Liver (tissue), 8 donors: ENCODE measurements at regions not wholly inside any gene's neighbourhood (a gene's known extent, or its start where the extent isn't known, plus 50 kb on each side); places are given as distances from the start of the nearest gene placed in this dataset.

Experiments
- DNase-seq: peaks from one replicate; pipeline ENCODE4 v3.0.0-alpha.2; 2017; ENCODE audit warnings: low spot score
- H3K27ac ChIP-seq, 2 donors: one replicate each; pipeline ENCODE4 v1.7.0; 2013; ENCODE audit warnings: inconsistent platforms in 2 of 2, low read length in 2 of 2, control low read depth in 1 of 2, low read depth in 1 of 2, mild to moderate bottlenecking in 1 of 2
- H3K27me3 ChIP-seq, 4 donors: one replicate each; pipeline versions ENCODE4 v1.6.1 to v1.7.0; 2013; ENCODE audit warnings: low read length in 3 of 4, inconsistent platforms in 1 of 4, mild to moderate bottlenecking in 1 of 4, moderate library complexity in 1 of 4; ENCODE audit not compliant: control insufficient read depth in 4 of 4, insufficient read depth in 4 of 4
- H3K36me3 ChIP-seq, 4 donors: one replicate each; pipeline versions ENCODE4 v1.6.1 to v1.7.0; 2013; ENCODE audit warnings: low read length in 3 of 4, mild to moderate bottlenecking in 3 of 4, low read depth in 1 of 4, moderate library complexity in 1 of 4; ENCODE audit not compliant: control insufficient read depth in 4 of 4, insufficient read depth in 3 of 4
- H3K4me1 ChIP-seq, 4 donors: one replicate each; pipeline versions ENCODE4 v1.6.1 to v1.7.0; 2013; ENCODE audit warnings: low read length in 3 of 4, mild to moderate bottlenecking in 3 of 4, moderate library complexity in 1 of 4; ENCODE audit not compliant: control insufficient read depth in 4 of 4, insufficient read depth in 4 of 4
- H3K4me3 ChIP-seq, 3 donors: one replicate each; pipeline versions ENCODE4 v1.6.1 to v1.7.0; 2013; ENCODE audit warnings: low read length in 3 of 3, control low read depth in 1 of 3, low read depth in 1 of 3, mild to moderate bottlenecking in 1 of 3
- H3K9ac ChIP-seq, 2 donors: one replicate each; pipeline ENCODE4 v1.7.0; 2013; ENCODE audit warnings: low read length in 2 of 2, mild to moderate bottlenecking in 2 of 2, moderate library complexity in 2 of 2, control low read depth in 1 of 2, low read depth in 1 of 2
- H3K9me3 ChIP-seq, 4 donors: one replicate each; pipeline versions ENCODE4 v1.6.1 to v1.7.0; 2013; ENCODE audit warnings: low read length in 3 of 4; ENCODE audit not compliant: control insufficient read depth in 4 of 4
- CTCF ChIP-seq: fragments of 150-350 bp; IDR thresholded peaks from 2 replicates; pipeline ENCODE4 v1.5.1; 2017; ENCODE audit warnings: improper control_type of control experiment, low read depth, low read length; ENCODE audit not compliant: missing input control
- EGR1 ChIP-seq, 2 donors: IDR thresholded peaks; 2 replicates each; pipeline ENCODE4 v1.6.1; 2016 to 2018; ENCODE audit warnings: antibody characterized with exemption in 2 of 2, low read depth in 2 of 2
- FOXA1 ChIP-seq: IDR thresholded peaks from 2 replicates; pipeline ENCODE4 v1.6.1; 2016; ENCODE audit warnings: antibody characterized with exemption
- FOXA2 ChIP-seq: IDR thresholded peaks from 2 replicates; pipeline ENCODE4 v1.6.1; 2016; ENCODE audit warnings: antibody characterized with exemption
- HNF4A ChIP-seq, 2 donors: conservative IDR thresholded peaks; 2 replicates each; pipeline ENCODE4 v1.6.1; 2016; ENCODE audit warnings: antibody characterized with exemption in 2 of 2, mild to moderate bottlenecking in 2 of 2
- HNF4G ChIP-seq: IDR thresholded peaks from 2 replicates; pipeline ENCODE4 v1.6.1; 2016; ENCODE audit warnings: antibody characterized with exemption
- JUND ChIP-seq, 2 donors: IDR thresholded peaks; 2 replicates each; pipeline ENCODE4 v1.6.1; 2016; ENCODE audit warnings: antibody characterized with exemption in 2 of 2
- NR2F2 ChIP-seq: IDR thresholded peaks from 2 replicates; pipeline ENCODE4 v1.6.1; 2016; ENCODE audit warnings: antibody characterized with exemption
- RAD21 ChIP-seq, 2 donors: IDR thresholded peaks; 2 replicates each; pipeline ENCODE4 v1.6.1; 2016; ENCODE audit warnings: antibody characterized with exemption in 2 of 2, mild to moderate bottlenecking in 2 of 2
- REST ChIP-seq: IDR thresholded peaks from 2 replicates; pipeline ENCODE4 v1.6.1; 2016; ENCODE audit warnings: antibody characterized with exemption, mild to moderate bottlenecking
- RXRA ChIP-seq, 2 donors: IDR thresholded peaks; 2 replicates each; pipeline ENCODE4 v1.6.1; 2017 to 2018; ENCODE audit warnings: antibody characterized with exemption in 2 of 2, mild to moderate bottlenecking in 1 of 2
- YY1 ChIP-seq: IDR thresholded peaks from 2 replicates; pipeline ENCODE4 v1.6.1; 2016; ENCODE audit warnings: antibody characterized with exemption, mild to moderate bottlenecking
- ZBTB33 ChIP-seq: IDR thresholded peaks from 2 replicates; pipeline ENCODE4 v1.6.1; 2016; ENCODE audit warnings: antibody characterized with exemption
- WGBS: extraction: QIAGEN DNeasy Blood & Tissue Kit; methylation state at CpG from one replicate; pipeline ENCODE4 v1.1.7; 2013; 5-methylcytosine and 5-hydroxymethylcytosine counted together
- TF ChIP-seq, protein P1 (sequence below): IDR thresholded peaks from 2 replicates; pipeline ENCODE4 v1.6.1; 2016; ENCODE audit warnings: antibody characterized with exemption
- TF ChIP-seq, protein P2 (sequence below): IDR thresholded peaks from 2 replicates; pipeline ENCODE4 v1.6.1; 2016; ENCODE audit warnings: antibody characterized with exemption
- donor health status: healthy.
- donor health status: healthy.
- donor health status: healthy.
- donor health status: healthy.
- donor health status: healthy.

- H3K27me3 ChIP-seq: no peaks in the 10 kb centered on the region
- no peak for DNase-seq
- WGBS: 84% methylated on average over 17 of the region's 17 CpGs
- H3K9ac ChIP-seq: no peak overlapping the region
- no peak overlapping the region for H3K4me3 ChIP-seq
- TF ChIP-seq JUND (IDR thresholded peaks at IDR 0.05) (no peak), YY1 (no peak), NR2F2 (no peak), HNF4G (no peak), HNF4A (conservative IDR thresholded peaks at IDR 0.05) (no peak), FOXA1 (no peak), EGR1 (IDR thresholded peaks at IDR 0.05; ENCODE audit: low read depth in 2 of 2) (no peak)
- no peaks in the 10 kb centered on the region for H3K9me3 ChIP-seq
- peaks cover 0 to 6% (median 2%) of the 10 kb centered on the region in 4 donors for H3K4me1 ChIP-seq
- H3K27ac ChIP-seq: no peak overlapping the region
- H3K36me3 ChIP-seq: no peaks in the 10 kb centered on the region
Observed at GRCh38 chr18:45291621-45292615, 323.4 kb upstream of the SLC14A2 start.

GRCh38 chr18:45295388-45295787 is 319.9 kb upstream of the SLC14A2 start:
- H3K9me3 ChIP-seq: no peaks in the 10 kb centered on the region
- no peak overlapping the region for H3K9ac ChIP-seq
- no peak overlapping the region for H3K27ac ChIP-seq
- TF ChIP-seq ZBTB33 (no peak), YY1 (no peak), RXRA (IDR thresholded peaks at IDR 0.05) (no peak), HNF4A (conservative IDR thresholded peaks at IDR 0.05) (no peak), NR2F2 (no peak), CTCF (no peak)
- H3K4me3 ChIP-seq: no peak overlapping the region
- DNase-seq: no peak
- H3K36me3 ChIP-seq: no peaks in the 10 kb centered on the region
- 89% methylated on average over 6 of the region's 6 CpGs for WGBS
- H3K4me1 ChIP-seq: no peaks in the 10 kb centered on the region
- H3K27me3 ChIP-seq: no peaks in the 10 kb centered on the region

DNA sequence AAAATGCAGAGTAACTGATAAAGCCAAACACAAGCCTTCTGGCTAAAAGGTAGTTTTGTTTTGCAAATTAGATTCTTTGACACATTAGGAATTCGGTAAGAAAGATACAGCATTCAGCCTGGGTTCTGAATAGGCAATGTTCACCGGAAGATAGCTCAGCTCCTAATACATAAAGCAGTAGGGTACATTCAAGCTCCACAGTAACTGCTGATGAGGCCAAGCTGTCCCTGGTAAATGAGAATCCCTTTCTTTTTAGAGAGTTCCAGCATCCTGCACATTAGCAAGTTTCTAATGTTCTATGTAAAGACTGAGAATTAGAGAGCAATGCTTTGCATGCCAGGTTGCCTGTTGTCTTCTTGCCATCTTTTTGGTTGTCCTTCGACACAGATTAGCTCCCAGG is 316.3 kb upstream of the SLC14A2 start:
- Histone ChIP-seq H3K9ac (no peak overlapping the region), H3K27ac (no peak overlapping the region), H3K27me3 (no peaks in the 10 kb centered on the region), H3K9me3 (no peaks in the 10 kb centered on the region), H3K36me3 (no peaks in the 10 kb centered on the region), H3K4me1 (no peaks in the 10 kb centered on the region), H3K4me3 (no peak overlapping the region)
- TF ChIP-seq REST (no peak), HNF4A (conservative IDR thresholded peaks at IDR 0.05) (no peak), EGR1 (IDR thresholded peaks at IDR 0.05; ENCODE audit: low read depth in 2 of 2) (no peak), RAD21 (IDR thresholded peaks at IDR 0.05) (no peak), FOXA2 (no peak), FOXA1 (no peak), JUND (IDR thresholded peaks at IDR 0.05) (no peak), CTCF (no peak), RXRA (IDR thresholded peaks at IDR 0.05) (no peak)
- TF ChIP-seq, protein P1, sequence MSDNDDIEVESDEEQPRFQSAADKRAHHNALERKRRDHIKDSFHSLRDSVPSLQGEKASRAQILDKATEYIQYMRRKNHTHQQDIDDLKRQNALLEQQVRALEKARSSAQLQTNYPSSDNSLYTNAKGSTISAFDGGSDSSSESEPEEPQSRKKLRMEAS: no peak
- TF ChIP-seq, protein P2, sequence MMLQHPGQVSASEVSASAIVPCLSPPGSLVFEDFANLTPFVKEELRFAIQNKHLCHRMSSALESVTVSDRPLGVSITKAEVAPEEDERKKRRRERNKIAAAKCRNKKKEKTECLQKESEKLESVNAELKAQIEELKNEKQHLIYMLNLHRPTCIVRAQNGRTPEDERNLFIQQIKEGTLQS: no peak
- DNase-seq: no peak
- 88% methylated on average over 3 of the region's 3 CpGs for WGBS
